T-helper 2 cell treated with Interferon-gamma antibody and Interleukin-4, amounts not matched to agents 5 μg/mL and 100 μg/mL, for 36 hours (primary cell): ENCODE measurements at regions not wholly inside any gene's neighbourhood (a gene's known extent, or its start where the extent isn't known, plus 50 kb on each side); places are given as distances from the start of the nearest gene placed in this dataset.

Experiments used
- DNase-seq: peaks from one replicate; pipeline ENCODE4 v3.0.0; 2021; ENCODE audit warnings: low spot score
- H3K27ac Mint-ChIP-seq: one replicate; pipeline ENCODE4 v1.8.0; 2021; ENCODE audit warnings: mild to moderate bottlenecking, mixed read lengths
- H3K27me3 Mint-ChIP-seq: one replicate; pipeline ENCODE4 v1.8.0; 2021; ENCODE audit warnings: low read depth, mixed read lengths
- H3K36me3 Mint-ChIP-seq: one replicate; pipeline ENCODE4 v1.8.0; 2021; ENCODE audit warnings: low read depth, mixed read lengths
- H3K4me1 Mint-ChIP-seq: one replicate; pipeline ENCODE4 v1.8.0; 2021; ENCODE audit warnings: low read depth, mixed read lengths
- H3K4me3 Mint-ChIP-seq: one replicate; pipeline ENCODE4 v1.8.0; 2022; ENCODE audit warnings: mild to moderate bottlenecking, moderate library complexity, mixed read lengths
- H3K9me3 Mint-ChIP-seq: one replicate; pipeline ENCODE4 v1.8.0; 2021; ENCODE audit warnings: mixed read lengths

DNA sequence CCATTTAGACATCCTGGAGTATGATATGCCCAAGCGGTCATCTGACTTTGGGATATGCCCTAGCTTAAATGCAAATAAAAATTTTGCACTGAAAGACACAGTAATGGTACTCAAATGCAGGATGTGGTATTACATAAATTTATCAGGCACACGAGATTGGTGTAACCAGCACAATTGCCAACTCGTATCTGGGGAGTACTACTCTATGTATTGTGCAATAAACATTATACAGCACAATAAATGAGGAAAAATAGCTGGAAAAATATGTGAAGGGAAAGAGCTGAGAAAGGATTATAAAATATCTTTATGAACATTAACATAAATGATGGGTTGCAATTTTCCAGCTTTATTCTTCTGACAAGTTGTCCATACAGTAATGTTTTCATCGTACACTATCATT is 505.5 kb upstream of the TENM3 start:
- DNase-seq: no peak
- Mint-ChIP-seq H3K36me3 (no peaks in the 10 kb centered on the region), H3K27me3 (no peaks in the 10 kb centered on the region)

GRCh38 chr4:181739031-181739430 is 504.2 kb upstream of the TENM3 start:
- Mint-ChIP-seq H3K4me1 (no peaks in the 10 kb centered on the region), H3K4me3 (no peak overlapping the region), H3K27me3 (no peaks in the 10 kb centered on the region), H3K9me3 (peaks cover 17% of the 10 kb centered on the region), H3K27ac (no peak overlapping the region), H3K36me3 (no peaks in the 10 kb centered on the region)
- DNase-seq: no peak

More for the DNA sequence above, 505.5 kb upstream of the TENM3 start:
- H3K4me3 Mint-ChIP-seq: no peak overlapping the region
- H3K9me3 Mint-ChIP-seq: peaks cover 15% of the 10 kb centered on the region
- H3K4me1 Mint-ChIP-seq: no peaks in the 10 kb centered on the region
- no peak overlapping the region for H3K27ac Mint-ChIP-seq

DNA sequence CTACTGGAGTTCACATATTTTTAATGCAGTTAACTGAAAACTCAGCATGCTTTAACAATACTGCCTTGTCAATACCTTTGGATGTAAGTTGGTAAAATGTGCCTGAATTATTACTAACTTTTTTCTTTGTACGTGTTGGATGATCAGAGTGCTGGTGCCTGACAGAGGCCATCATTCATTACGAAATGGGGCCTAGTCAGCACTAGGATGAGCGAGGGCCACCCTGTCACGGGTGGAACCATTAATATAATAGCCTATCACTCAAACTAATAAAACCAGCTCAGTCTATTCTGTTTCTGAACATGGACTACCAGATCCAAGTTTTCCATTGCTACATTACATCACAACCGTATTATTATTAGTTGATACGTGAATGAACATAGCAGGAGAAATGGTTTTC is 501.7 kb upstream of the TENM3 start:
- Mint-ChIP-seq H3K27me3 (no peaks in the 10 kb centered on the region), H3K4me3 (no peak overlapping the region), H3K9me3 (peaks cover 17% of the 10 kb centered on the region), H3K27ac (no peak overlapping the region), H3K4me1 (no peaks in the 10 kb centered on the region), H3K36me3 (no peaks in the 10 kb centered on the region)
- no peak for DNase-seq

DNA sequence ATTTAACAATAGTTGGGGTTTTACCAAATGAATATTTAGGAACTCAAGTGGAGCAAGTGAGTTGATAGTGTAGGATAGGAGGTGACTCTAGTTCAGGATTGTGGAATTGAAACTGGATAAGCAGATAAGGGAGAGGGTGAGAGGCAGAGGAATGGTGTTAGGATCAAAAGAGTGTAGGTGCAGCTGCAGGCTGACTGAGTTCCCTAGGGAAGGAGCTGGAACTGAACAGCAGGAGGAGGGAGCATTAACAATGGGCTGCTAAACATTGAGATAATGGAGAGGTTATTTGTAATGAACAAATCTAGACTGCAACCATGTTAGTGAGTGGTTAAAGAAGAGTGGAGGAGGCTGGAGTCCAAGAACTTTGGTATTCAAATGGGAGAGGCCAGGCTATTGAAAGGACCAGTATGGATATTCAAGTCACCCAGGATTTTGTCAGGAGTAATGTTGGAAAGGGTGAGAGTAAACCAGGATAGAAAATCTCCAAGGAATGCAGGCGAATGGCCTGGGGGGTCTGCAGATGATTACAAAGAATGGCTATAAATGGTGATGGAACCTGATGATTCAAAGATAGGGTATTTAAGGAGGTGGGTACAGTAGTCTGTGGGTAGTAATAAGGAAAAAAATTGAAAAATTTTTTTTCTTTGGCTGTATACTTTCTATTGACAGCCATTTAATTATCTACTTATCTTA is 497.1 kb upstream of the TENM3 start:
- Mint-ChIP-seq H3K27me3 (no peaks in the 10 kb centered on the region), H3K4me1 (no peaks in the 10 kb centered on the region), H3K9me3 (peaks cover 9% of the 10 kb centered on the region), H3K4me3 (no peak overlapping the region), H3K27ac (no peak overlapping the region), H3K36me3 (no peaks in the 10 kb centered on the region)
- DNase-seq: no peak

DNA sequence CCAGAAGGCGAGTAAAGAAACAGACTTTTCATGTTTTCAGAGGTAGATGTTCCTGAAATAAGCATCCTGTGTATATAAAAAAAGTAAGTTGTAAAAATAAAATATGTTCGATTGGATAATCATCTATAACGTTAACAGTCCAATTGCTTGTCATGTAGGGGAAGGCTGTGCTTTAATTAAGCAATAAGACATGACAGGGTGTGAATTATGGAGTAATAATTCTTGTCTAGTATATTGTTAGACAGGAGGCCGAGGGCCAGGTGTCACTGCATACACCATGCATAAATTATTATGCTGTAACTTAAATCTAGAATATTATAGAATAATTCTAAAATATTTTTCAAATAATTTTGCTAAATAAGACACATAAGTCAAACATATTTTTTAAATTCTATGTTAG is 494.6 kb upstream of the TENM3 start:
- no peaks in the 10 kb centered on the region for H3K9me3 Mint-ChIP-seq
- no peaks in the 10 kb centered on the region for H3K27me3 Mint-ChIP-seq
- no peak for DNase-seq
- H3K4me3 Mint-ChIP-seq: no peak overlapping the region
- H3K4me1 Mint-ChIP-seq: no peaks in the 10 kb centered on the region
- no peak overlapping the region for H3K27ac Mint-ChIP-seq
- H3K36me3 Mint-ChIP-seq: no peaks in the 10 kb centered on the region

- H3K9me3 Mint-ChIP-seq: no peaks in the 10 kb centered on the region
- H3K4me3 Mint-ChIP-seq: no peak overlapping the region
- no peak overlapping the region for H3K27ac Mint-ChIP-seq
- H3K27me3 Mint-ChIP-seq: no peaks in the 10 kb centered on the region
- no peaks in the 10 kb centered on the region for H3K36me3 Mint-ChIP-seq
- no peaks in the 10 kb centered on the region for H3K4me1 Mint-ChIP-seq
- no peak for DNase-seq
Measured at GRCh38 chr4:181752516-181752915, 490.7 kb upstream of the TENM3 start.

GRCh38 chr4:181753207-181753606 is 490.0 kb upstream of the TENM3 start:
- no peaks in the 10 kb centered on the region for H3K4me1 Mint-ChIP-seq
- no peak for DNase-seq
- no peak overlapping the region for H3K4me3 Mint-ChIP-seq
- H3K27ac Mint-ChIP-seq: no peak overlapping the region
- no peaks in the 10 kb centered on the region for H3K9me3 Mint-ChIP-seq
- no peaks in the 10 kb centered on the region for H3K27me3 Mint-ChIP-seq
- H3K36me3 Mint-ChIP-seq: no peaks in the 10 kb centered on the region

- no peaks in the 10 kb centered on the region for H3K4me1 Mint-ChIP-seq
- no peak overlapping the region for H3K27ac Mint-ChIP-seq
- no peaks in the 10 kb centered on the region for H3K27me3 Mint-ChIP-seq
- DNase-seq: no peak
- no peak overlapping the region for H3K4me3 Mint-ChIP-seq
- no peaks in the 10 kb centered on the region for H3K9me3 Mint-ChIP-seq
- no peaks in the 10 kb centered on the region for H3K36me3 Mint-ChIP-seq
Measured at GRCh38 chr4:181755846-181756245, 487.4 kb upstream of the TENM3 start.

- no peak overlapping the region for H3K27ac Mint-ChIP-seq
- no peaks in the 10 kb centered on the region for H3K27me3 Mint-ChIP-seq
- H3K36me3 Mint-ChIP-seq: no peaks in the 10 kb centered on the region
- no peaks in the 10 kb centered on the region for H3K9me3 Mint-ChIP-seq
- no peaks in the 10 kb centered on the region for H3K4me1 Mint-ChIP-seq
- DNase-seq: no peak
- no peak overlapping the region for H3K4me3 Mint-ChIP-seq
Measured at GRCh38 chr4:181756451-181757095, 486.6 kb upstream of the TENM3 start.

DNA sequence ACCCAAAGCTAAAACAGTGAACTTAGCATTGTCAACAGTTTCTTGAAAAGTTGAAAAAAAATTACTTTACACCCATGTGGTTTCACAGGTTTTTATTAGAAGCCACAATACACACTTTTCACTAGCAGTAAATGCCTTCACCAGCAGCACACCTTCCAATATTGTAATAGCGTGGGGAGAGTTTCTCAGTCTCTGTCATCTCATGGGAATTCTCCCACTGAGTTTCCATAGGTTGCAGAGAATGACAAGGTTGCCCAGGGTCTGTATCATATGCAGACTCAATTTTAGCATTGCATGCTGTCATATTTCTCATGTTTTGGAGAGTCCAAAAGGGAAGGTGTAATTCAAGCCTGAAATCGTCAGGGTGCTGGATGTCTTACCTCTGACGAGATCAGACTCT is 486.1 kb upstream of the TENM3 start:
- Mint-ChIP-seq H3K36me3 (no peaks in the 10 kb centered on the region), H3K9me3 (no peaks in the 10 kb centered on the region), H3K27ac (no peak overlapping the region), H3K4me3 (no peak overlapping the region), H3K27me3 (no peaks in the 10 kb centered on the region), H3K4me1 (no peaks in the 10 kb centered on the region)
- no peak for DNase-seq

DNA sequence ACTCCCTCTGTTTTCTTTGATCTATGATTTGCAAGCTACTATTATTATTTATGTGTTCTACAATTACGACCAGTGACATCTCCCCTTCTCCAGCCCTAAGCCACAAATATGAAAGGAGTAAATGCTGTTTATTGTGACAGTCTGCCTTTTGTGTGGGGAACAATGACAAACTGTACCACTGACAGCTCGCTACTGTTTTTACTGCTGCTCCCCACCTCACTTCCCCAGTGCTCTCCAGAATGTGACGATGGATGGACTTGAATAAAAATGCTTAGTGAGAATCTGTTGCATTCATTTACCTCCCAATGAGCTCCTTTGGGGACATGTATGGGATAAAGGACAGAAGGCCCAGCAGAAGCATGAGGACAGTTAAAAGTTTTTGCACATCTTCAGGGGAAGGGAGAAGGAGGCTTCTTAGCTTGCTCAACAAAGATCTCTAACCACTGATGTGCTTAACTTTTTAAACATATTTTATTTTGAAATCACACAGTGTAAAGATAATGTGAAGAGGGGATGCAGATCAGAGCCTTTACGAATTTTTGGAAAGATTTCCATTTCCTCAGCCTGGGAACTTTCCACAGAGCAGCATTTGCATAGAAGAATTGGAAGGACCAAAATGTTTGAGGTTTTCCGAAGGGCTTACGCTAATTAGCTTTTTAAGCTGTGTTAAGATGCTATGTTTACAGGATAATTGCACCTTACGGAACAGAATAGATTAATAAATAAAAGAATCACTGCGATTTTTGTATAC is 485.1 kb upstream of the TENM3 start:
- Mint-ChIP-seq H3K36me3 (no peaks in the 10 kb centered on the region), H3K4me1 (no peaks in the 10 kb centered on the region), H3K27me3 (no peaks in the 10 kb centered on the region)

GRCh38 chr4:181760560-181760959 is 482.6 kb upstream of the TENM3 start:
- H3K9me3 Mint-ChIP-seq: peaks cover 3% of the 10 kb centered on the region
- no peaks in the 10 kb centered on the region for H3K36me3 Mint-ChIP-seq
- no peaks in the 10 kb centered on the region for H3K27me3 Mint-ChIP-seq
- H3K27ac Mint-ChIP-seq: no peak overlapping the region
- no peaks in the 10 kb centered on the region for H3K4me1 Mint-ChIP-seq
- no peak overlapping the region for H3K4me3 Mint-ChIP-seq
- DNase-seq: no peak

More for the DNA sequence above, 485.1 kb upstream of the TENM3 start:
- DNase-seq: no peak
- no peaks in the 10 kb centered on the region for H3K9me3 Mint-ChIP-seq
- H3K4me3 Mint-ChIP-seq: no peak overlapping the region
- H3K27ac Mint-ChIP-seq: no peak overlapping the region

DNA sequence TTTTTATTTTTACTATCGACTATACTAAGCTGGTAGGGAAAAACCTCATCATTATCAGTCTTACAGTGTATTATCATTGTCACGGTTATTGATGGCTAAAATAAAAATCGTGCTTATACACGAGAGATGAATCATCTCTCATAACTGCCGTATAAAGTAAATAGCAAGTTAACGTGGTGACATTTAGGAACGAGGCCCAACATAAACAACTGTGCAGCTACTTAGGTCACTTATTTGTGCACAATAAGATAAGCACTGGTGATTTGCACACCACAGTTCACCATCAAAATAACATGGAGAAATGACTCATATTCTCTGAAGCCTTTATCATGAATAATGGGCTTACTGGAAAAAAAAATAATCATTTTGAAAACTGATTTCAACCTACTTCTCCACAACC is 482.0 kb upstream of the TENM3 start:
- DNase-seq: no peak
- Mint-ChIP-seq H3K27me3 (no peaks in the 10 kb centered on the region), H3K4me3 (no peak overlapping the region), H3K36me3 (no peaks in the 10 kb centered on the region), H3K27ac (no peak overlapping the region), H3K9me3 (peaks cover 5% of the 10 kb centered on the region), H3K4me1 (no peaks in the 10 kb centered on the region)

DNA sequence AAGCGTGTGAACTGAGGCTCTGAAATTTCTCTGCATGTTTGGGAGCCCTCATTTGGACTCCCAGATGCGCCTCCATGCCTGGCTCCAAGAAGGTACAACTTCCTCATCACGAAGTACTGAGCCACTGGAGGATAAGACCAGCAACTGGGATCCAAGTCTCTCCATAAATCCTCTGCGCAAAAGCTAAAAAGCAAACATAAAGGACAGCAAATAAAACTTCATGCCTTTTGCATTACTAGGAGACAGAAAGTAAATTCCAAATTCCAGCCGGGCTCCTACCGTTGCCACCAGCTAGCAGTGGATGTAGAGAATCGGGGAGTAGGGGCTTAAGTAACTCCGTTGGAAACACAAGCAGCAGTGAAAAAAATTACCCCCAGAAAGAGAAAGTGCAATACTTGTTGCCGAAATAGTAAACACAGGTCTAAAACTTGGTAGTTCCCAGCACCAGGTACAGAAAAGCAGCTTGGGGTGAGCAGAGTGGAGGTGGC is 477.1 kb upstream of the TENM3 start:
- no peaks in the 10 kb centered on the region for H3K4me1 Mint-ChIP-seq
- DNase-seq: no peak
- no peak overlapping the region for H3K27ac Mint-ChIP-seq
- no peaks in the 10 kb centered on the region for H3K36me3 Mint-ChIP-seq
- H3K27me3 Mint-ChIP-seq: no peaks in the 10 kb centered on the region
- peaks cover 12% of the 10 kb centered on the region for H3K9me3 Mint-ChIP-seq
- no peak overlapping the region for H3K4me3 Mint-ChIP-seq
